K562 (cell line): ENCODE measurements at regions not wholly inside any gene's neighbourhood (a gene's known extent, or its start where the extent isn't known, plus 50 kb on each side); places are given as distances from the start of the nearest gene placed in this dataset.

Experiments
- ATAC-seq: fragments of 200-7000 bp; cut with Tn5 transposase; 3 replicates; pipeline ENCODE4 v1.9.1; 2020; ENCODE audit warnings: moderate library complexity
- BruUV-seq: library from RNA; stranded (reverse); fragments of 400-500 nt; replicated peaks from 2 replicates; lab custom pipeline; 2021; lab: Mats Ljungman, UMichigan
- CTCF ChIA-PET: fragments of 300-600 bp; formaldehyde crosslinking; extraction: SDS; loops from one replicate; lab custom pipeline; 2021; ENCODE audit warnings: low intra/inter-chr PET ratio; lab: Yijun Ruan, JAX
- POLR2A ChIA-PET: fragments of 300-600, 350-650 bp; sonication (Branson Sonifier 250); formaldehyde crosslinking; extraction: SDS; loops from one replicate; lab custom pipeline; 2021; ENCODE audit warnings: antibody characterized with exemption, inconsistent platforms; lab: Yijun Ruan, JAX
- DNase-seq, 4 experiments: peaks; one replicate each; pipeline versions ENCODE4 v3.0.0 to v3.0.0-alpha.2; 2011 to 2018; ENCODE audit warnings: low spot score in 3 of 4, mixed read lengths in 3 of 4; ENCODE audit errors: extremely low read depth in 1 of 4
- FAIRE-seq: peaks from 2 replicates; lab custom pipeline; 2011; peaks lifted over from hg19 to GRCh38; lab: Jason Lieb, UNC
- H2AFZ ChIP-seq: 2 replicates; pipeline ENCODE4 v1.6.0; 2011; ENCODE audit warnings: low read depth, low read length, control low read depth, inconsistent platforms
- H3K27ac ChIP-seq: fragments of 200-600 bp; 3 replicates; pipeline ENCODE4 v1.8.0; 2011; ENCODE audit warnings: low read depth, mild to moderate bottlenecking, control low read depth, inconsistent platforms, low read length, moderate library complexity, mixed read lengths; ENCODE audit errors: extremely low read depth
- H3K27me3 ChIP-seq, 2 experiments: fragments of 300-600 bp in 1 of 2; 2 replicates in 1 of 2; 3 replicates in 1 of 2; pipeline versions ENCODE4 v1.6.0 to v1.8.0; 2011; ENCODE audit warnings: inconsistent platforms in 2 of 2, low read length in 2 of 2, mild to moderate bottlenecking in 1 of 2, mixed read lengths in 1 of 2, moderate library complexity in 1 of 2; ENCODE audit not compliant: control insufficient read depth in 2 of 2, insufficient read depth in 2 of 2
- H3K36me3 ChIP-seq: fragments of 300-600 bp; 3 replicates; pipeline ENCODE4 v1.8.0; 2011; ENCODE audit warnings: mild to moderate bottlenecking, low read length, inconsistent platforms; ENCODE audit not compliant: control insufficient read depth, insufficient read depth
- H3K4me1 ChIP-seq, 2 experiments: fragments of 200-600 bp in 1 of 2; replicated peaks in 1 of 2; 2 replicates in 1 of 2; 3 replicates in 1 of 2; pipeline versions ENCODE4 v1.5.1 to v1.8.0; 2011; ENCODE audit warnings: inconsistent platforms in 2 of 2, low read length in 2 of 2, mild to moderate bottlenecking in 1 of 2, mixed read lengths in 1 of 2, moderate library complexity in 1 of 2; ENCODE audit not compliant: control insufficient read depth in 2 of 2, insufficient read depth in 2 of 2
- H3K4me2 ChIP-seq: 2 replicates; pipeline ENCODE4 v1.6.1; 2011; ENCODE audit warnings: low read length, control low read depth, inconsistent platforms, mixed read lengths; ENCODE audit not compliant: insufficient read depth
- H3K4me3 ChIP-seq: fragments of 200-600 bp; sonication (generic), shearing (Covaris generic); 2 replicates; pipeline ENCODE4 v1.5.1; 2016; ENCODE audit warnings: control low read depth, inconsistent platforms
- H3K79me2 ChIP-seq: fragments of 200-600 bp; 3 replicates; pipeline ENCODE4 v1.8.0; 2011; ENCODE audit warnings: low read length, inconsistent platforms; ENCODE audit not compliant: control insufficient read depth, insufficient read depth
- H3K9ac ChIP-seq, 2 experiments: 2 replicates each; pipeline versions ENCODE4 v1.6.0 to v1.6.1; 2011; ENCODE audit warnings: low read depth in 2 of 2, low read length in 2 of 2, control low read depth in 1 of 2, inconsistent platforms in 1 of 2, mild to moderate bottlenecking in 1 of 2, mixed read lengths in 1 of 2; ENCODE audit not compliant: insufficient read depth in 1 of 2
- H3K9me1 ChIP-seq: one replicate; pipeline ENCODE4 v1.6.0; 2011; ENCODE audit warnings: inconsistent platforms, mild to moderate bottlenecking, low read length, moderate library complexity; ENCODE audit not compliant: control insufficient read depth, insufficient read depth
- H3K9me3 ChIP-seq: replicated peaks from 2 replicates; pipeline ENCODE4 v1.5.1; 2011; ENCODE audit warnings: low read depth, low read length, inconsistent platforms; ENCODE audit not compliant: control insufficient read depth, insufficient read depth
- H4K20me1 ChIP-seq: replicated peaks from 2 replicates; pipeline ENCODE4 v1.6.1; 2011; ENCODE audit warnings: low read length, inconsistent platforms, mixed read lengths; ENCODE audit not compliant: control insufficient read depth, insufficient read depth
- L3MBTL2 ChIP-seq: fragments of 450-650 bp; IDR thresholded peaks from 2 replicates; pipeline ENCODE4 v1.6.1; 2016; ENCODE audit warnings: mild to moderate bottlenecking, moderate library complexity
- PRMT5 ChIP-seq: sonication (generic); formaldehyde crosslinking; IDR thresholded peaks from 2 replicates; pipeline ENCODE4 v1.5.0; 2020; ENCODE audit warnings: missing genetic modification reagents
- TFE3 ChIP-seq: fragments of 450-650 bp; formaldehyde crosslinking; IDR thresholded peaks from 2 replicates; pipeline ENCODE4 v1.4.0; 2020; ENCODE audit warnings: mild to moderate bottlenecking, mixed read lengths
- ZBTB11 ChIP-seq, 3 experiments: fragments of 200-800 bp in 1 of 3; fragments of 250-450 bp in 1 of 3; fragments of 450-650 bp in 1 of 3; sonication (Bioruptor Pico) in 1 of 3; sonication (Bioruptor generic) in 1 of 3; formaldehyde crosslinking in 1 of 3; IDR thresholded peaks; 2 replicates each; pipeline versions ENCODE4 v1.6.1 to v1.8.0; 2016 to 2022; ENCODE audit warnings: mild to moderate bottlenecking in 2 of 3, missing genetic modification characterization in 2 of 3, missing compliant biosample characterization in 1 of 3, moderate library complexity in 1 of 3
- ZBTB9 ChIP-seq: fragments of 450-650 bp; formaldehyde crosslinking; IDR thresholded peaks from 2 replicates; pipeline ENCODE4 v1.4.0; 2020; ENCODE audit warnings: mild to moderate bottlenecking, moderate library complexity
- ZNF121 ChIP-seq: sonication (generic); formaldehyde crosslinking; conservative IDR thresholded peaks from 2 replicates; pipeline ENCODE4 v1.8.0; 2022; ENCODE audit warnings: missing genetic modification reagents
- WGBS: fragments of 100-300 bp; shearing (Covaris generic); methylation state at CpG from one replicate; pipeline ENCODE4 v1.1.6; 2016; ENCODE audit warnings: low coverage, mixed read lengths; ENCODE audit not compliant: insufficient coverage; ENCODE audit errors: missing lambda C conversion rate; 5-methylcytosine and 5-hydroxymethylcytosine counted together
- in situ Hi-C: fragments of 300-500 bp; cut with MboI; formaldehyde crosslinking; loops from 4 replicates; pipeline ENCODE4 v1.15.0; 2018; ENCODE audit warnings: inconsistent platforms, mixed read lengths
- intact Hi-C: fragments of 100-400 bp; cut with micrococcal nuclease; formaldehyde crosslinking; loops from 2 replicates; pipeline ENCODE4 v1.14.2; 2022

GRCh38 chr6:15076565-15076964, 169.3 kb upstream of the JARID2 start:
- Histone ChIP-seq H3K27ac (no peak overlapping the region), H3K79me2 (peaks cover 4% of the 10 kb centered on the region; the same call in 1 of the 3 replicates), H4K20me1 (no peaks in the 10 kb centered on the region), H3K4me3 (no peak overlapping the region), H3K9me1 (no peaks in the 10 kb centered on the region), H3K9me3 (no peaks in the 10 kb centered on the region), H2AFZ (no peak overlapping the region), H3K36me3 (peaks cover 27% of the 10 kb centered on the region; the same call in 2 of the 3 replicates), H3K4me2 (no peak overlapping the region), H3K9ac (peak overlapping the region in 1 of 2 experiments; percentile 22; a peak in 1 of 4 replicates), H3K4me1 (peaks cover 38 to 44% of the 10 kb centered on the region in 2 experiments), H3K27me3 (no peaks in the 10 kb centered on the region)
- TF ChIP-seq PRMT5 (CRISPR knock-in tag) (no peak), ZBTB11 (CRISPR knock-in tag; IDR thresholded peaks at IDR 0.05) (no peak), ZBTB9 (no peak), L3MBTL2 (no peak), TFE3 (CRISPR knock-in tag) (peak; percentile 37; the same call in 1 of the 2 replicates), ZNF121 (CRISPR knock-in tag) (peak; percentile 45; the same call in 1 of the 2 replicates)
- ChIA-PET POLR2A (interaction anchor here (0.5 to 1.5 kb wide), 9 partner anchors 9 to 134 kb away, joined by 3 to 5 read pairs (median 4); no protein-coding TSS in a partner anchor), CTCF (no interaction called here)
- no peak for FAIRE-seq
- intact Hi-C loops (loop anchor here (5.0 kb wide), 1 partner anchor 59 kb away; no protein-coding TSS in a partner anchor), in situ Hi-C loops (no loop called here)
- no TSS peak for BruUV-seq
- WGBS: 92% methylated on average over 4 of the region's 4 CpGs
- no peak for DNase-seq
- no peak for ATAC-seq
